AG09319 (cell line): ENCODE measurements at regions not wholly inside any gene's neighbourhood (a gene's known extent, or its start where the extent isn't known, plus 50 kb on each side); places are given as distances from the start of the nearest gene placed in this dataset.

Source experiments
- DNase-seq: peaks from one replicate; pipeline ENCODE4 v3.0.0-alpha.2; 2010; ENCODE audit warnings: low read depth; ENCODE audit errors: extremely low read depth
- TF ChIP-seq, protein P1 (sequence below): IDR thresholded peaks from 2 replicates; pipeline ENCODE4 v1.5.1; 2011; ENCODE audit warnings: low read depth, mild to moderate bottlenecking, inconsistent platforms, low read length, moderate library complexity

GRCh38 chr12:41940571-41940970 is 204.1 kb downstream of the GXYLT1 start:
- no peak for DNase-seq
- TF ChIP-seq, protein P1, sequence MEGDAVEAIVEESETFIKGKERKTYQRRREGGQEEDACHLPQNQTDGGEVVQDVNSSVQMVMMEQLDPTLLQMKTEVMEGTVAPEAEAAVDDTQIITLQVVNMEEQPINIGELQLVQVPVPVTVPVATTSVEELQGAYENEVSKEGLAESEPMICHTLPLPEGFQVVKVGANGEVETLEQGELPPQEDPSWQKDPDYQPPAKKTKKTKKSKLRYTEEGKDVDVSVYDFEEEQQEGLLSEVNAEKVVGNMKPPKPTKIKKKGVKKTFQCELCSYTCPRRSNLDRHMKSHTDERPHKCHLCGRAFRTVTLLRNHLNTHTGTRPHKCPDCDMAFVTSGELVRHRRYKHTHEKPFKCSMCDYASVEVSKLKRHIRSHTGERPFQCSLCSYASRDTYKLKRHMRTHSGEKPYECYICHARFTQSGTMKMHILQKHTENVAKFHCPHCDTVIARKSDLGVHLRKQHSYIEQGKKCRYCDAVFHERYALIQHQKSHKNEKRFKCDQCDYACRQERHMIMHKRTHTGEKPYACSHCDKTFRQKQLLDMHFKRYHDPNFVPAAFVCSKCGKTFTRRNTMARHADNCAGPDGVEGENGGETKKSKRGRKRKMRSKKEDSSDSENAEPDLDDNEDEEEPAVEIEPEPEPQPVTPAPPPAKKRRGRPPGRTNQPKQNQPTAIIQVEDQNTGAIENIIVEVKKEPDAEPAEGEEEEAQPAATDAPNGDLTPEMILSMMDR, result no peak

GRCh38 chr12:41936333-41936732 is 208.3 kb downstream of the GXYLT1 start:
- TF ChIP-seq, protein P1, result no peak
- no peak for DNase-seq

DNA sequence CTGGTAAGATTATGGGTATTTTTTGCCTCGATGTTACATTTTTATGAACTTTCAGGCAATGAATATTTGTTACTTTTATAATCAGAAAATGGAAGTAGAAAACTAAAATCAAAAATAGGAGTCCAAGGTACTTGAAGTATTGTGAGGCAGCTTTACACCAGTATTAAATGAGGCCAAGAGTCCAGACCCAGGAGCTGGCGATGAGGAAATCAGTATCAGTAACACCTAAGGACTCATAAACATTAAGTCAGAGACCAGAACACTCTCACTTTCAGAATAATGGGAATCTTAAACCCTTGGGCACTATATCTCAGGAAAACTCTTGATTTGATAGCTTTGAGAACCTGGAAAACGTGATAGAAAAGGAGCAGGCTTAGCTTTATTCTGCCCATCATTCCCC is 208.8 kb downstream of the GXYLT1 start:
- no peak for DNase-seq
- TF ChIP-seq, protein P1, result no peak

DNA sequence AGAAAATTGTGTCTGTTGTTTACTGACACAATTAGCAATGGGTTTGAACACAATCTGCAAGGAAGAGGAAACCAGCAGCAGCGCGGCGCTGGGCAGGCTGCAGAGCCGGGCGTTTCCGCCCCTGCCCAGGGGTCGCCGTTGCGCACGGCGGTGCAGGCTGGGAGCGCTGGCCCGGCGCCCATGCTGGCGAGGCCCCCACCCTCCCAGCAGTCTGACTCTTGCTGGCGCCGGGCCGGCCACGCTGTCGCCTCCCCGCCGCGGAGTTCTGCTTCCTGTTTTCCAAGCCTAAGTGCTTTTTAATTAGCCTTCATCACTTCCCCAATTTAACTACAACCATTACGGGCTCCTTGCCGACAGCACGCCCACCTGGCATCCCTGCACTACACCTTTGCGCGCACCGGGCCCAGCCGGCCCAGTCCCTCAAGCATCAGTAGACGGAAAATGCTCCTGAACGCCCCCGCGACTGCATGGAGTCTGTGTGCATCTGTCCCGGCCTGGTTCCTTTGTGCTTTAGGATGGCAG is 212.1 kb downstream of the GXYLT1 start:
- TF ChIP-seq, protein P1, result no peak
- DNase-seq, result no peak

- TF ChIP-seq, protein P1, result no peak
- DNase-seq, result no peak
Observed at GRCh38 chr12:41930866-41931437, 213.7 kb downstream of the GXYLT1 start.

DNA sequence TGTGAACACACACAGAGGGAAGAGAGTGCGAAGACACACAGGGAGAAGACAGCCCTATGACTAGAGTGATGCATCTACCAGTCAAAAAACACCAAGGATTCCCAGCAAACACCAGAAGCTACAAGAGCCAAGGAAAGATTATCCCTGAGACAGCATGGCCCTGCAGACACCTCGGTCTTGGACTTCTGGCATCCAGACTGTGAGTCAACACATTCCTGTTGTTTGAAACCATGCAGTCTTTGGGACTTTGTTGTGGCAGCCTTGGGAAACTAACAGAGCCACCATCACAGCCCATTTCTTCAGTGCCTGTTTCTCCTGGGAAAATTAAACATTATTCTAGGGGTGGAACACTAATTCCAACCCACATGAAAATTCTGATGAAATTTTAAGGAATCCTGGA is 220.6 kb downstream of the GXYLT1 start:
- TF ChIP-seq, protein P1, result no peak
- DNase-seq, result no peak

DNA sequence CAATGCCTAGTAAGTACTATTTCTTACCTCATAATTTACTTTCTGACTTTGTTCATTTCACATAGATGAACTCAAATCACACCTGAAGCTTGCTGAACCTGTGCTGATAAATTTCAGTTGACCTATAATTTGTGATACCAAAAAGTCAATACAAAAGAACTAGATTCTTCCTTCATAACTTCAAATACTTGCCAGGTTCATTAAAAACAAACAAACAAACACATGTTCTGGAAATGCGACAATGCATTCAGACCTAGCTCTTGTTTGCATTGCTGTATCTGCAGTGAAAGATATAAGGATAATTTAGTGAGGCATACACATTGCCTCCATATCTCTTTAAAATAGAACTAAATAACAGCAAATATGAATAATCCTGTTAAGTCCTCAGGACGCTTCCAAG is 221.3 kb downstream of the GXYLT1 start:
- TF ChIP-seq, protein P1, result no peak
- DNase-seq, result no peak
